ACHN (cell line): ENCODE measurements at regions not wholly inside any gene's neighbourhood (a gene's known extent, or its start where the extent isn't known, plus 50 kb on each side); places are given as distances from the start of the nearest gene placed in this dataset.
"Not testable (repeated sequence)": the region's sequence is repeated elsewhere in the genome, so short reads cannot be mapped to it uniquely, and the experiment has no call there.

Experiments used
- DNase-seq: peaks from one replicate; pipeline ENCODE4 v3.0.0-alpha.2; 2015
- in situ Hi-C: cut with HindIII; loops from 2 replicates; pipeline ENCODE4 v1.10.0; 2017; ENCODE audit warnings: low sequenced_read_pairs, low pct_ligation_motif_present, low pct_unique_long_range_greater_than_20kb

DNA sequence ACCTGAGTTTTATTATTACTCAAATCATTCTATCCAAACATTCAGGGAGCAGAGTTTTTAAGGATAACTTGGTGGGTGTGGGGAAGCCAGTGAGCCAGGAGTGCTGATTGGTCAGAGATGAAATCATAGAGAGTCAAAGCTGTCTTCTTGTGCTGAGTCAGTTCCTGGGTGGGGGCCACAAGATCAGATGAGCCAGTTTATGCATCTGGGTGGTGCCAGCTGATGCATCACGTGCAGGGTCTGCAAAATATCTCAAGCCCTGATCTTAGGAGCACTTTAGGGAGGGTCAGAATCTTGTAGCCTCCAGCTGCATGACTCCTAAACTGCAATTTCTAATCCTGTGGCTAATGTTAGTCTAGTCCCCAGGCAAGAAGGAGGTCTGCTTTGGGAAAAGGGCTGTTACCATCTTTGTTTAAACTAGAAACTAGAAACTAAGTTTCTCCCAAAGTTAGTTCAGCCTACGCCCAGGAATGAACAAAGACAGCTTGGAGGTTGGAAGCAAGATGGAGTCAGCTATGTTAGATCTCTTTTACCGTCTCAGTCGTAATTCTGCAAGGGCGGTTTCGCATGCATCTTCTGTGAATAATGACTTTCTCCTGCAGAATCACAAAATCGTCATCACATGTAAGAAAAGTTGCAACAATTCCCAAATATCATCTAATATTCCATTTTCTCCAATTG lies 97.5 kb downstream of the ZNF664 start:
- DNase-seq, in situ Hi-C loops: not testable (repeated sequence)

- no peak for DNase-seq
- in situ Hi-C loops = no loop called here
Measured at GRCh38 chr12:124071075-124071443, 98.0 kb downstream of the ZNF664 start.

DNA sequence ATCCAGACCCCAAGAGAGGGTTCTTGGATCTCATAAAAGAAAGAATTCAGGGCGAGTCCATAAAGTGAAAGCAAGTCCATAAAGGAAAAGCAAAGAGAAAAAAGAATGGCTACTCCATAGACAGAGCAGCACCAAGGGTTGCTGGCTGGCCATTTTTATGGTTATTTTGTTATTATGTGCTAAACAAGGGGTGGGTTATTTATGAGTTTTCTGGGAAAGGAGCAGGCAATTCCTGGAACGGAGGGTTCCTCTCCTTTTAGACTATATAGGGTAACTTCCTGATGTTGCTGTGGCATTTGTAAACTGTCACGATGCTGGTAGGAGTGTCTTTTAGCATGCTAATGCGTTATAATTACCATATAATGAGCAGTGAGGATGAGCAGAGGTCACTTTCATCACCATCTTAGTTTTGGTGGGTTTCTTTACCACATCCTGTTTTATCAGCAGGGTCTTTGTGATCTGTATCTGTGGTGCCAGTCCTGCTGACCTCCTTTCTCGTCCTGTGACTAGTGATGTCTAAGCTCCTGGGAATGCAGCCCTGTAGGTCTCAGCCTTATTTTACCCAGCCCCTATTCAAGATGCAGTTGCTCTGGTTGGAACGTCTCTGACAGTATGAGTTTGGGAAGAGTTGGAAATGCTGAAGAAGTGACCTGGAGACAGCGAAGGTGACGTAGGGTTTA lies 100.5 kb downstream of the ZNF664 start:
- in situ Hi-C loops = no loop called here
- DNase-seq = no peak

- DNase-seq = no peak
- in situ Hi-C loops = no loop called here
Measured at GRCh38 chr12:124075841-124076240, 102.8 kb downstream of the ZNF664 start.

DNA sequence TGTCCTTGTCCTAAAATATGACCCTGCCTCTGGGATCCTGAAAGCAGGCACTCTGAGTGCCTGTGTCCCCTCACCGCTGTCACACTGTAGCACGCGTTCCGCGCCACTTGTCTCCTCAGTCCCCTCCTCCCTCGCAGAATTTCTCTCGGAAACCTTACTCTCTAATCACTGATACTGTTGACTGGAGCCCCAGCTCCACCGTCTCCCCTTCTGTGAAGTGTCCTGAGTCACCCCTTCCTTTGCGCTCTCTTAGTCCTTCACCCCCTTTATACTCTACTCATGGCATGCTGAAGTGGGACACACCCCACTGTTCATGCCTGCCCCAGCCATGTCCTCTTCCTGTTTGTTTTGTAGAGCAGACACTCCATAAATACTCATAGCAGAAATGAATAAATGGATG lies 104.7 kb downstream of the ZNF664 start:
- DNase-seq = no peak
- in situ Hi-C loops = no loop called here

GRCh38 chr12:124078800-124079199 lies 105.8 kb downstream of the ZNF664 start:
- in situ Hi-C loops = no loop called here
- no peak for DNase-seq

GRCh38 chr12:124080649-124081048 lies 107.6 kb downstream of the ZNF664 start:
- in situ Hi-C loops = no loop called here

GRCh38 chr12:124082012-124082411 lies 109.0 kb downstream of the ZNF664 start:
- no peak for DNase-seq
- in situ Hi-C loops = no loop called here

More at GRCh38 chr12:124080649-124081048, 107.6 kb downstream of the ZNF664 start:
- DNase-seq = no peak

DNA sequence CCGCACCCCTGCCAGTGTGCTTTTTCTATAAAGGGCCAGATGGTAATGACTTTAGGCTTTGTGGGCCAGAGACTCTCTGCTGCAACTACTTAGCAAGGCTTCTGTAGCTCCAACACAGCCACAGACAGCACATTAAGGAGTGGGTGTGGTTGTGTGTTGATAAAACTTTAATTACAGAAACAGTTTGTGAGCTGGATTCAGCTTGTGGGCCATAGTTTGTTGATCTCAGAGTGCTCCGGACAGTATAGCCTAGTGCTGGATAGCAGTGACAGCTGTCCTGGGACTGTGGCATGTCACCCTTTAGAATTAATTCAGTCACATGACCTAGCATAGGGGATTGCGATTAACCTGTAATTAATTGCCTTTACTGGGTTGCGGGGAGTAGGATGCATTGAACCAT lies 109.7 kb downstream of the ZNF664 start:
- in situ Hi-C loops = no loop called here
- no peak for DNase-seq

DNA sequence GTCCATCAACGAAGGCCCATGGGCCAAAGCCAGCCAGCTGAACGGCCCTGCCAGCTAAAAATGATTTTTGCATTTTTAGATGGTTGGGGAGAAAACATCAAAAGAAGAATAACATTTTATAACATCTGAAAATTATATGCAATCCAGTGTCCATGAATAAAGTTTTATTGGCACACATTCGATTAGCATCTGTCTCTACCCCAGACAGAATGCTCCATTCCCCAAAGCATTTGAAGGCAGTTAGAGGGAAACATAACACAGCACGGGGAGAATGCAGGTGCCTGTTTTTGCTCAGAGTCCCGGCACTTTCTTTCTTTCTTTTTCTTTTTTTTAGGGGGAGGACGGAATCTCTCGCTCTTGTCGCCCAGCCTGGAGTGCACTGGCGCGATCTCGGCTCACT lies 110.7 kb downstream of the ZNF664 start:
- in situ Hi-C loops = no loop called here

DNA sequence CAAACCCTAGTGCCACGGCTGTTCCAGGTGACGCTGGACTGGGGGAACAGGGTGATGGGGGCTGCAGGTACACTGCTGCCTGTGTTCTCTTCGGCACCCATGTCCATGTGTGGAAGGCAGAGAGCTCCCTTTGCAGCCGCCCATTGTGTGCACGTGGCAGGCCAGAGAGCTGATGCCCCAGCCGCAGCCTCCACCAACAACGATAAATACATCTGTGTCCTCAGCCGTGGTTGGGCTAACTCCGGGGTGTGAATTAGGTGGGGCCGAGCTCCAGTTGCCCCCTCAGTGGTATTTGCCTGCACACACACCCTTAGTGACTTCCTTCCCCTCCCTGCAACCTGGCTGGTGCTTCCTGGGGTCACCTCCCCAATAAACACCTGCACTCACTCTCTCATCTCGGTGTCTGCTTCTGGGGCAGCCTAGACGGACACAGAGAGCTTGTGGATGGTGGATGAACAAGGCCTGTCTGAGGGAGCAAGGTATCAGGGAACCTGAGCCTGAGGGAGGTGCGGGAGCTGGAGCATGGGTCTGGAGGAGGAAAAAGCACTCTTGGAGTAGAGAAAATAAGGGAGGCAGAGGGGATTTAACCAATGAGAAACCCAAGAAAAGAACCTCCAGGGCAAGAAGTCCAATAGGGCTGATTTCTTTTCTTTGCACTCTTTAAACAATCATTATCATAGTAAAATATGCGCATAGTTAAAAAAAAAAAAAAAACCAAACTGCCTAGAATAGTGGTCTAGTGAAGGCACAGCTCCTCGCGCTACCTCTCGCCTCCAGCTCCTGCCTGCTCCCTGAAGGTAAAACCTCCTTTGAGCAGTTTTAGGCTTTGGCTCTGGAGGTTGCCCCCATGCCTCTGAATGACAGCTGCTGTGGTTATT lies 112.6 kb downstream of the ZNF664 start:
- no peak for DNase-seq
- in situ Hi-C loops = no loop called here

More for the DNA sequence above, 110.7 kb downstream of the ZNF664 start:
- DNase-seq = no peak

DNA sequence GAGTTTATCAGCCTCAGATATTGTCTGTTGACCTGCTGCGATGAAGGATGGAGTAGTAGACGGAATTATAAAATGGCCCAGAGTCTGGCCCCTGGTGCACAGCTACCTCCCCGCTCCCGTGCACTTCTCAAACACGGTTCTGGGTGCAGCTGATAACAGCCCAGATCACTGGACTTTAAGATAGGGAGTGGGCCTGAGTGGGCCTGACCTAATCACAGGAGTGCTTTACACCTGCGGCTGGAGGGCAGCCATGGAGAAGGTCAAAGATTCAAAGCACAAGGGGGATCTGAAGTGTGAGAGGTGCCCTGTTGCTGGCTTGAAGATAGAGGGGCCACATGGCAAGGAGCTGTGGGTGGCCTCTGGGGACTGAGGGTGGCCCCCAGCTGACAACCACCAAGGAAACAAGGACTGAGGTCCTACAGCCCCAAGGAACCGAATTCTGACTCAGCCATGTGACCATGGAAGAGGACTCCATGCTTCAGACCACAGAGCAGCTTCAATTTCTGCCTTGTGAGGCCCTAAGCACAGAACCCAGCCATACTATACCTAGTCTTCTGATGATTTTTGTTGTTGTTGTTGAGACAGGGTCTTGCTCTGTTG lies 113.4 kb downstream of the ZNF664 start:
- DNase-seq = no peak
- in situ Hi-C loops = no loop called here

- DNase-seq = no peak
- in situ Hi-C loops = no loop called here
Measured at GRCh38 chr12:124087266-124088051, 114.4 kb downstream of the ZNF664 start.

DNA sequence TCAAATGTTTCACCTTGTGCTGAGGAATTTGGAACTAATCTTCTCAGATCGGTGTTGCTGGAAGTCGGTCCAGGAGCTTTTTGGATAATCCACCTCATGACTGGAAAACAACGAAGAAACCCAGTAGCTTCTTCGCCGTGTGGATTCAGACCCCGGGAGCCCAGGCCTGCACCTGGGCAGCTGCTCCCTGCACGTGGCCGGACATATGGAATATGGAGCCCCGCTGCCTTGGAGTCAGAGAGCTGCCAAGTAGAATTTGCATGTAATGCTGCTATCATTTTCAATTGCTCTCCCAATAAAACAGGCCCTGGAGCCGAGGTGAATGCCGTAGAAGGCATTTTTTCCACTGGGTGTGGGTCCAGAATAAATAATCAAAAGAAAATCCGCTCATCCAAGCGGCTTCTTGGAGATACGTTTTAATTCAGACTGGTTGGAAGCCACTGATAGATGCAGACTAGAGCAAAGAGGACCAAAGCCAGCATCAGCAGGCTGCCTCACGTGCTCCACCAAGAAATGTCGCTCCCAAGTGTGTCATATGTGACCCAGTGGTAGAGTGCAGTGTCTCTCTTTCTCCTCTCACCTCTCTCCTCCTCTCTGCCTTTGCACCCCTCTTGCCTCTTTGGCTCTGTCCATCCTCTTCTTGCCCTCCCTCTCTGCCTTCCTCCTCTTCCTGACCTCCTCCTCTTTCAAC lies 115.3 kb downstream of the ZNF664 start:
- in situ Hi-C loops = no loop called here

DNA sequence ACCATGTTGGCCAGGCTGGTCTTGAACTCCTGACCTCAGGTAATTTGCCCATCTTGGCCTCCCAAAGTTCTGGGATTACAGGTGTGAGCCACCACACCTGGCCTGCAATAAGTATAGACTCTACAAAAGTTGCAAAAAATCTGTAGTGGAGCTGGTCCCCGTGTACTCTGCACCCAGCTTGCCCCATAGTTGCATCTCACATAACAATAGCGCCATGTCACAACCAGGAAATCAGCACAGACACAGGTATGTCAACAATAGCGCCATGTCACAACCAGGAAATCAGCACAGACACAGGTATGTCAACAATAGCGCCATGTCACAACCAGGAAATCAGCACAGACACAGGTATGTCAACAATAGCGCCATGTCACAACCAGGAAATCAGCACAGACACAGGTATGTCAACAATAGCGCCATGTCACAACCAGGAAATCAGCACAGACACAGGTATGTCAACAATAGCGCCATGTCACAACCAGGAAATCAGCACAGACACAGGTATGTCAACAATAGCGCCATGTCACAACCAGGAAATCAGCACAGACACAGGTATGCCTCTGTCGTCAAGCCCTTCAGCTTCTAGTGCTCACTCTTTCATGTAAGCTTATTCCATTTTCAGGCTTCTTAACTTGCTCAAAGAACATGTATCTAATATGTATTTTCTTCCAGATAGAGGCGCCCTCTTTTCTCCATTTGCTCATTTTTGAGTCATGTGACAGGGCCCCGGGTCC lies 116.3 kb downstream of the ZNF664 start:
- in situ Hi-C loops, DNase-seq: not testable (repeated sequence)

More for the DNA sequence above, 115.3 kb downstream of the ZNF664 start:
- DNase-seq = no peak

DNA sequence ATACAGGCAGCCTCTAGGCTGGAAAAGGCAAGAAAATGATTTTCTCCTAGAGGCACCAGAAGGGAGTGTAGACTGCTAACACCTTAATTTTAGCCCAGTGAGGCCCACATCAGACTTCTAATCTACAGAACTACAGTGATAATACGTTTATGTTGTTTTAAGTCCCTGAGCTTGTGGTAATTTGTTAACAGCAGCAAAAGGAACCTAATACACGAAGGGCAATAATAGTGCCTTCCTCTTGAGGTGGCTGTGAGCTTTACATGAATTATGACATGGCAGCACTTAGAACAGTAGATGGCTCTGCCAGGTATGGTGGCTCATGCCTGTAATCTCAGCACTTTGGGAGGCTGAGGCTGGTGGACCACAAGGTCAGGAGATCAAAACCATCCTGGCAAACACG lies 118.8 kb downstream of the ZNF664 start:
- in situ Hi-C loops = no loop called here
- no peak for DNase-seq

DNA sequence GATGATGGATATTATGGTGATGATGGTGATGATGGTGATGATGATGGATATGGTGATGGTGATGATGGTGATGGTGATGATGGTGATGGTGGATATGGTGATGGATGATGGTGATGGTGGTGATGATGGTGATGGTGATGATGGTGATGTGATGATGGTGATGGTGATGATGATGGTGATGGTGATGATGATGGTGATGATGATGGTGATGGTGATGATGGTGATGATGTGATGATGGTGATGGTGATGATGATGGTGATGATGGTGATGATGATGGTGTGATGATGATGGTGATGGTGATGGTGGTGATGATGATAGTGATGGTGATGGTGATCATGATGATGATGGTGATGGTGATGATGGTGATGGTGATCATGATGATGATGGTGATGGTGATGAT lies 119.5 kb downstream of the ZNF664 start:
- DNase-seq, in situ Hi-C loops: not testable (repeated sequence)
